ENCODE measurements at regions not wholly inside any gene's neighbourhood (a gene's known extent, or its start where the extent isn't known, plus 50 kb on each side); places are given as distances from the start of the nearest gene placed in this dataset.

GRCh38 chr4:80137631-80138030 lies 59.7 kb upstream of the PRDM8 start:
- H3K9me1 ChIP-seq (ENCODE audit: insufficient read depth, low read length) = peaks cover 3% of the 10 kb centered on the region; the same call in 1 of the 2 replicates
- H2AK9ac ChIP-seq (replicated peaks; ENCODE audit: low read depth, low read length, poor library complexity) = no peak overlapping the region
- H3K27ac ChIP-seq (ENCODE audit: insufficient read depth, low read length) = no peak overlapping the region
- in situ Hi-C loops (cut with MboI; ENCODE audit: low sequenced_read_pairs) (no loop called here), dilution Hi-C loops (cut with HindIII; ENCODE audit: low sequenced_read_pairs, unreplicated experiment) (no loop called here), intact Hi-C loops (cut with micrococcal nuclease) (loop anchor here (5.0 kb wide), 1 partner anchor 35 kb away; no protein-coding TSS in a partner anchor)
- H4K5ac ChIP-seq (ENCODE audit: low read depth, low read length) = no peak overlapping the region; the same call in 1 of the 2 replicates
- H2AFZ ChIP-seq (replicated peaks; ENCODE audit: low read length, poor library complexity) = no peak overlapping the region
- H2BK15ac ChIP-seq (ENCODE audit: low read depth, low read length) = no peak overlapping the region
- peaks cover 5% of the 10 kb centered on the region for H3K4me1 ChIP-seq (ENCODE audit: control insufficient read depth, insufficient read depth, low read length)
- no peak overlapping the region for H3K23ac ChIP-seq (ENCODE audit: low read depth, low read length)
- no peak overlapping the region for H3K56ac ChIP-seq (ENCODE audit: extremely low read depth, insufficient read depth, low read length)
- no peak overlapping the region for H3K4me2 ChIP-seq (ENCODE audit: low read depth, low read length)
- no peak overlapping the region for H3K18ac ChIP-seq (ENCODE audit: low read depth, low read length)
- DNase-seq = no peak
- H2BK120ac ChIP-seq (ENCODE audit: low read depth, low read length) = peak overlapping the region; percentile 40; the same call in 1 of the 2 replicates
- no peak overlapping the region for H3K9ac ChIP-seq (ENCODE audit: low read depth, low read length)
- H4K91ac ChIP-seq (ENCODE audit: insufficient read depth, low read depth, low read length) = no peak overlapping the region; the same call in 1 of the 2 replicates
- no peak for ATAC-seq (ENCODE audit: low read depth)
- H2BK20ac ChIP-seq (ENCODE audit: low read depth, low read length) = peak overlapping the region; percentile 62
- no peaks in the 10 kb centered on the region for H3K36me3 ChIP-seq (ENCODE audit: control insufficient read depth, insufficient read depth, low read length)
- TF ChIP-seq POLR2A (IDR thresholded peaks at IDR 0.05; ENCODE audit: low read depth, low read length) = no peak
- no peak for TF ChIP-seq RAD21 (IDR thresholded peaks at IDR 0.05; ENCODE audit: low read length)
- no peak for TF ChIP-seq CTCF (conservative IDR thresholded peaks at IDR 0.05; ENCODE audit: low read depth, low read length)
- no peak for TF ChIP-seq MAFK (IDR thresholded peaks at IDR 0.05; ENCODE audit: low read depth, low read length)
- no peak for TF ChIP-seq BHLHE40 (IDR thresholded peaks at IDR 0.05; ENCODE audit: low read depth, low read length)
- H2BK5ac ChIP-seq (ENCODE audit: low read depth, low read length, poor library complexity, severe bottlenecking) = no peak overlapping the region
- no peaks in the 10 kb centered on the region for H4K20me1 ChIP-seq (ENCODE audit: insufficient read depth, low read length)
- H2AK5ac ChIP-seq (ENCODE audit: low read depth, low read length) = no peak overlapping the region
- no peak overlapping the region for H3K14ac ChIP-seq (replicated peaks; ENCODE audit: low read depth, low read length)
- ChIA-PET CTCF (no interaction called here), POLR2A (ENCODE audit: unreplicated experiment) (no interaction called here)
- no peaks in the 10 kb centered on the region for H3K79me1 ChIP-seq (ENCODE audit: low read depth in 1 of 2, low read length in 2 of 2)
- H4K8ac ChIP-seq (ENCODE audit: low read depth in 2 of 2, low read length in 2 of 2) = no peak overlapping the region
- no peaks in the 10 kb centered on the region for H3K27me3 ChIP-seq (ENCODE audit: control insufficient read depth, insufficient read depth, low read length)
- H3K4me3 ChIP-seq (ENCODE audit: insufficient read depth, low read depth, low read length) = no peak overlapping the region
- no peak overlapping the region for H3K4ac ChIP-seq (ENCODE audit: low read depth, low read length)
- WGBS, 2 experiments (ENCODE audit: extremely low coverage in 2 of 2, insufficient read length in 1 of 2) = no CpG with 5 or more reads among the region's 5 CpGs
- H3K9me3 ChIP-seq (ENCODE audit: control insufficient read depth, insufficient read depth, low read length) = no peaks in the 10 kb centered on the region
- no TSS peak for BruUV-seq (replicated peaks)

Measured in IMR-90 (cell line).